HUES48 (cell line): ENCODE measurements at regions not wholly inside any gene's neighbourhood (a gene's known extent, or its start where the extent isn't known, plus 50 kb on each side); places are given as distances from the start of the nearest gene placed in this dataset.

Experiments used
- H3K27ac ChIP-seq: one replicate; pipeline ENCODE4 v1.7.0; 2013; ENCODE audit warnings: low read depth, low read length, inconsistent platforms
- H3K27me3 ChIP-seq: 2 replicates; pipeline ENCODE4 v1.6.1; 2013; ENCODE audit warnings: mild to moderate bottlenecking, low read length; ENCODE audit not compliant: control insufficient read depth, insufficient read depth
- H3K36me3 ChIP-seq: 2 replicates; pipeline ENCODE4 v1.6.1; 2013; ENCODE audit warnings: low read length; ENCODE audit not compliant: control insufficient read depth, insufficient read depth
- H3K4me1 ChIP-seq: 2 replicates; pipeline ENCODE4 v1.6.1; 2013; ENCODE audit warnings: mild to moderate bottlenecking, low read length; ENCODE audit not compliant: control insufficient read depth, insufficient read depth
- H3K4me3 ChIP-seq: 2 replicates; pipeline ENCODE4 v1.5.1; 2013; ENCODE audit warnings: mild to moderate bottlenecking, low read depth, low read length
- H3K9ac ChIP-seq: 2 replicates; pipeline ENCODE4 v1.6.1; 2013; ENCODE audit warnings: mild to moderate bottlenecking, low read depth, low read length, moderate library complexity
- H3K9me3 ChIP-seq: 2 replicates; pipeline ENCODE4 v1.6.1; 2013; ENCODE audit warnings: low read length; ENCODE audit not compliant: control insufficient read depth, insufficient read depth

DNA sequence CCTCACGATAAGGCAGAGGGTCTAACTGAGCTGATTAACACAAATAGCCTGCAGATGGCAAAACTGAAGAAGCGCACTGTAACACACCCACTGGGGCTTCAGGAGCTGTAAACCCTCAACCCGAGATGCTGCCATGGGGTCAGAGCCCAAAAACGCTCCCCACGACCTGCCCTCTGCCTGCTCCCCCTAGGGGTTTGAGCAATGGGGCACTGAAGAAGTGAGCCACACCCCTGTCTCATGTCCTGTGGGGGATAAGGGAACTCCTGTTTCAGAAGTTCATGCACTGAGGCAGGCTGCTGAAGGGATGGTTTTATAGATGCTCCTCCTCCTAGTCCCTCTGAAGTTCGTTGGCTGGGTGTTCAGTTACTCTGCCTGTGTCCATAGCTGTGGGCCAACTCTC is 105.9 kb upstream of the CELF4 start:
- Histone ChIP-seq H3K27ac (no peak overlapping the region), H3K4me1 (peaks cover 11% of the 10 kb centered on the region), H3K36me3 (no peaks in the 10 kb centered on the region), H3K9me3 (no peaks in the 10 kb centered on the region), H3K4me3 (no peak overlapping the region), H3K9ac (no peak overlapping the region), H3K27me3 (no peaks in the 10 kb centered on the region)

DNA sequence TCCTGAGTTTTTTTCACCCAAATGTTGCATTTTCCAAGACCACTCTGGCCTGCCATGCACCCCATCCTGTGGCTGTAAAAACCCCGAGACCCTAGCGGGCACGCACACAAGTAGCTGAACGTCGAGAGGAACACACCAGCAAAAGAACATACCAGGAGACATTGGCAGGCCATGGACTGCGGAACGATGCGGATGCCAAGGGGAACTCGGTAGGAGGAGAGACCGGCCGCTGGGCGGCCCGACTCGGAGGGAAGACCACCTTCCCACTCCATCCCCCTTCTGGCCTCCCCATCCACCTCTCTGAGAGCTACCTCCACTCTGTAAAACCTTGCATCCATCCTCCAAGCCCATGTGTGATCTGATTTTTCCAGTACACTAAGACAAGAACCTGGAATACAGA is 105.5 kb upstream of the CELF4 start:
- H3K4me3 ChIP-seq, result no peak overlapping the region
- no peaks in the 10 kb centered on the region for H3K36me3 ChIP-seq
- H3K9ac ChIP-seq, result no peak overlapping the region
- H3K27ac ChIP-seq, result no peak overlapping the region
- H3K9me3 ChIP-seq, result no peaks in the 10 kb centered on the region
- peaks cover 11% of the 10 kb centered on the region for H3K4me1 ChIP-seq
- no peaks in the 10 kb centered on the region for H3K27me3 ChIP-seq

DNA sequence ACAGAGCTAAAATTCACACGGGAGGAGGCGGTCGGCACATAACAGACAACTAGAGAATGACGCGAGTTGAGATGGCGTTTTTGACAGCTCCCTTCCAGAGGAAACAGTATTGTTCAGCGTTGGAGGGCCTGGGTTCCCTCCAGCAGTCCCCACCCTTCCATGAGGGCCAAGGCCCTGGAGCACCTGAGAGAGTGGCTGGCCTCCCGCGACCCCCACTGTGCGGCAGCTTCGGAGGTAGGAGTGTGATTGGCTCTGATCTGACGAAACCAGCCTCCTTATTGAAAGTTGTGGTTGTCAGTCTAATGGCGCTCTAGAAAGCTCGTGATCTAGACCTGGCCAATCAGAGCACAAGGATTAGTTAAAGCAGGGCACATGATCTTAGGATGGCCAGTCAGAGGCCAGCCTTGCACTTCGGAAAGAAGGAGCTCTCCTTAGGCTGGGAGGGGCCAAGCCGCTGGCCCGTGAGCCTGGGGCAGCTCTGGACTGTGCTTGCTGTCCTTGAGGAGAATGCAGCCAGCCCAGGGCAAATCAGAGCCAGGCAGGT is 104.5 kb upstream of the CELF4 start:
- Histone ChIP-seq H3K4me3 (no peak overlapping the region), H3K9ac (no peak overlapping the region)

DNA sequence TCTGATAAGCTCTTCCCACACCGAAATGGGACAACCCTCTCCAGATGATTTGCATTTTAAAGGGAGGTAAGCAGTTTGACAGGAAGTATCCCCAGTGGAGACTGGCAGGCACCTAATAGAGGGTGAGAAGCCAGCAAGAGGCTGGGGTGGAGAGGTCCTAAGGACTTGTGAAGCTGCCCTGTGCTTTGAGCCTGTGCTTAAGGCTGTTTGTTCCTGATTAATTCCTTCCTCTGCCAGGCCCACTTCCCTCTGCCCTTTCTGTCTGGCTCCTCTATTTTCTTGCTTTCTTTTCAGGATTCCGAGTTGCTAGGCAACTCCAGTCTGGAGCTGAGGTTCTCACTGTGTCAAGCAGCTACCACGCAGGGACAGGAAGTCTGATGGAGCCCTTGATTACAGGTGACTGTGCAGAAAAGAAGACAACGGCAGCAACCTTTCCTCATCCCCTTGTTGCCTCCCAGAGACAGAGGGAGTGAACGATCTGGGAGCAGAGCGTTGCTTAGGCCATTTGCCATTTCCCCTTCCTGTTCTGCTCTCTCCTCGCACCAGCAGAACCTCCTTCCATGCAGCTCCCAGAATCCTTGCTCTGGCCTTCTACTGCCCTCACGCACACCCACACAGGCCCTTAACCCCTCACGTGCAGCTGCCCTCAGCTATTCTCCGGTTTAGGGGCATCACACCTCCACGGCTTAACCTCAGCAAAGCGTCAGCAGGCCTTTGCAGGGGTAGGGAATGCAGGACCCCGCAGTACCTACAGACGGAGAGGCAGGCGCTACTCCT is 103.6 kb upstream of the CELF4 start:
- H3K9me3 ChIP-seq, result no peaks in the 10 kb centered on the region

More for the DNA sequence above, 104.5 kb upstream of the CELF4 start:
- Histone ChIP-seq H3K27ac (no peak overlapping the region), H3K4me1 (peaks cover 11% of the 10 kb centered on the region), H3K36me3 (no peaks in the 10 kb centered on the region), H3K9me3 (no peaks in the 10 kb centered on the region), H3K27me3 (no peaks in the 10 kb centered on the region)

DNA sequence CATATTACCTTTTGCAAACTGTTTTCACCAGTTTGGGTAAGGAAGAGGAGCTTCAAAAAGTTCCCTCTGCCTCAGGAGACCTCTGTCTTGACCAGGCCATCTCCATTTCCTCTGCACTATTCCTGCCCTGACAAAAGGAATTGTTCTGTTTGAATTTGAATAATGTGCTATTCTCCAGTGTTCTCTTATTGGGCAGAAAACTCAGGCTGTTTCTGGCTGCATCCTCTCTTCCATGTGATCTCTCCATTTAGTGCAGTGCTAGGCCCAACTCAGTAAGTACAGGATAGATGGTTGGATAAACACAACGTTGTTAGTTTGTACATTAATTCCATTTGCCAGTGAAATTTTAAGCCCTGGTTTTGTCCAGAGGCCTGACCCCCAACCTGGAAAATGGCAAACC is 102.2 kb upstream of the CELF4 start:
- no peak overlapping the region for H3K9ac ChIP-seq

More for the DNA sequence above, 103.6 kb upstream of the CELF4 start:
- Histone ChIP-seq H3K27me3 (no peaks in the 10 kb centered on the region), H3K4me1 (peaks cover 11% of the 10 kb centered on the region), H3K36me3 (no peaks in the 10 kb centered on the region), H3K4me3 (no peak overlapping the region), H3K9ac (no peak overlapping the region), H3K27ac (peak overlapping the region; percentile 56)

DNA sequence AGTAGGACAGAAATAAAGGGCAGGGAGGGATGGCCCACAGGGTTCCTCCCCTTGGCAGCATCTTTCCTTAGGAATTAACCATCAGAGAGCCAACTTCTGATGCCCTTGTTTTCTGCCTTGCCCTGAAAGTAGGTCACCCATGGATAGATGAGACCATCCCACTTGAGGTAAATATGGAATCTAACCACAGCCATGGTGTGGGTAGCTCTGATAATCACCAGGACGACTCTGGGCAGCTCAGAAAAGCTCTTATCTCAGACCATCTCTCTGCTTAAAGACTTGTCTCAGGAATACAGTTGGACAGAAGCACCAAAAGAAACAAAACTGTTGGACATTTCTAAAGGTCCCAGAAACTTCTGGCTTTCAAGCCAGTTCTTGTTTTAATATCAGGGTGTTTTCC is 101.4 kb upstream of the CELF4 start:
- Histone ChIP-seq H3K4me1 (peaks cover 11% of the 10 kb centered on the region), H3K27ac (no peak overlapping the region), H3K4me3 (no peak overlapping the region), H3K36me3 (no peaks in the 10 kb centered on the region), H3K27me3 (no peaks in the 10 kb centered on the region), H3K9me3 (no peaks in the 10 kb centered on the region), H3K9ac (no peak overlapping the region)

More for the DNA sequence above, 102.2 kb upstream of the CELF4 start:
- no peak overlapping the region for H3K27ac ChIP-seq
- no peak overlapping the region for H3K4me3 ChIP-seq
- no peaks in the 10 kb centered on the region for H3K36me3 ChIP-seq
- peaks cover 11% of the 10 kb centered on the region for H3K4me1 ChIP-seq
- H3K9me3 ChIP-seq, result no peaks in the 10 kb centered on the region
- H3K27me3 ChIP-seq, result no peaks in the 10 kb centered on the region

DNA sequence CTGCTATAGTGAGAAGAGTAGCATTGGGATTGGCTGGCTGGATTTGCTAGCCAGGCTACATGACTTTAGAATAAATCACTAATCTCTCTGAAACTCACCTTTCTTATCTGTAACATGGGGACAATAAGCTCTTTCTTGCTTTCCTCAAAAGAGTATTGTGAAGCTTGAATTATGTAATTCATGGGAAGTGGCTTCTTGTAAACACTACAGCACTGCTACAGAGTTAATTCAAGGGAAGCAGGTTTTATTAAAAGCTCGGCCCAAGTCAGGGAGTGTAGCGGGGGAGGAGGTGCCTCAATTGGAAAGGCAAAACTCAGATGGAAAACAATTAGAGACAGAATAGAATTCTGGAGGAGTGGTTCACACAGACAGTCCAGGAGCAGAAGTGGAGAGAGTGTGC is 100.9 kb upstream of the CELF4 start:
- H3K4me1 ChIP-seq, result peaks cover 11% of the 10 kb centered on the region
- no peaks in the 10 kb centered on the region for H3K27me3 ChIP-seq
- H3K9me3 ChIP-seq, result no peaks in the 10 kb centered on the region
- no peak overlapping the region for H3K27ac ChIP-seq
- H3K36me3 ChIP-seq, result no peaks in the 10 kb centered on the region
- no peak overlapping the region for H3K9ac ChIP-seq
- H3K4me3 ChIP-seq, result no peak overlapping the region

DNA sequence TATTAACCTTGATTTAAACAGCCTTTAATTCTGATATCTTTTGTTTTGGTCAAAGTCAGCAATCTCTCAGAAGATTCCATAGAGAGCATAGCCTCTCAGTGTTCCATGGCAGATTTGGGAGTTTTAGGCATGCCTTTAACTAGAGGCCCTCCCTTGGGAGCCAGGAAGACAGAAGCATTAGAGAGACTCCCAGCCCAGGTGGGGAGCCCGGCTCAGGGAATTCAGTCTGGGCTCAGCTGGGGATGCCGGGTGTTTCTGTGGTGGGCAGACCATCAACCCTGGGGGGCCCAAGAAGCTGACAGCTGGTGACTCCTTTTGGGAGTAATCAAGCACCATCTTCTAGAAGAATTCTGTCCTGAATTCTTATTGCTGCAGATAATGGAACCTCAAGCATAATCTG is 99.7 kb upstream of the CELF4 start:
- no peak overlapping the region for H3K27ac ChIP-seq
- no peak overlapping the region for H3K4me3 ChIP-seq
- H3K9ac ChIP-seq, result no peak overlapping the region
- H3K27me3 ChIP-seq, result no peaks in the 10 kb centered on the region
- H3K4me1 ChIP-seq, result peaks cover 11% of the 10 kb centered on the region
- no peaks in the 10 kb centered on the region for H3K9me3 ChIP-seq
- H3K36me3 ChIP-seq, result no peaks in the 10 kb centered on the region

DNA sequence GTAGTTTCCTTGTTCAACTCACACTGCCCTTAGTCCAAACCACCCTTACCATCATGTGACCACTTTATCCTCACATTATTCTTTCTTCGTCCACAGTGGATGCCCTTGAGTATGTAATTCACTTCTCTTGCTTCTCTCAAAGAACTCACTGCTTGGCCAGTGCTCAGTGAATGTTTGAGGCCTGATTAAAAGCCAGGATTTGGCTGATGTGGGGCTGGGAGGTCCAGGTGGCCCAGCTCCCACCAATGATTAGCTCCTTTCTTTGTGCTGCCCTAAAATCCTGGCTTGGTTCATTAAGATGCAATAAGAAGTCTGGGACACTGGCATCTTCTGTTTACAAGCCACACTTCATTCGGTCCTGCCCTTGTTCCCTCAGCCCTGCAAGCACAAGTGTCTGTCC is 97.8 kb upstream of the CELF4 start:
- H3K27me3 ChIP-seq, result no peaks in the 10 kb centered on the region
- H3K4me3 ChIP-seq, result no peak overlapping the region
- H3K27ac ChIP-seq, result no peak overlapping the region
- H3K9me3 ChIP-seq, result no peaks in the 10 kb centered on the region
- H3K9ac ChIP-seq, result no peak overlapping the region
- H3K36me3 ChIP-seq, result no peaks in the 10 kb centered on the region
- peaks cover under 1% of the 10 kb centered on the region; the same call in 1 of the 2 replicates for H3K4me1 ChIP-seq

DNA sequence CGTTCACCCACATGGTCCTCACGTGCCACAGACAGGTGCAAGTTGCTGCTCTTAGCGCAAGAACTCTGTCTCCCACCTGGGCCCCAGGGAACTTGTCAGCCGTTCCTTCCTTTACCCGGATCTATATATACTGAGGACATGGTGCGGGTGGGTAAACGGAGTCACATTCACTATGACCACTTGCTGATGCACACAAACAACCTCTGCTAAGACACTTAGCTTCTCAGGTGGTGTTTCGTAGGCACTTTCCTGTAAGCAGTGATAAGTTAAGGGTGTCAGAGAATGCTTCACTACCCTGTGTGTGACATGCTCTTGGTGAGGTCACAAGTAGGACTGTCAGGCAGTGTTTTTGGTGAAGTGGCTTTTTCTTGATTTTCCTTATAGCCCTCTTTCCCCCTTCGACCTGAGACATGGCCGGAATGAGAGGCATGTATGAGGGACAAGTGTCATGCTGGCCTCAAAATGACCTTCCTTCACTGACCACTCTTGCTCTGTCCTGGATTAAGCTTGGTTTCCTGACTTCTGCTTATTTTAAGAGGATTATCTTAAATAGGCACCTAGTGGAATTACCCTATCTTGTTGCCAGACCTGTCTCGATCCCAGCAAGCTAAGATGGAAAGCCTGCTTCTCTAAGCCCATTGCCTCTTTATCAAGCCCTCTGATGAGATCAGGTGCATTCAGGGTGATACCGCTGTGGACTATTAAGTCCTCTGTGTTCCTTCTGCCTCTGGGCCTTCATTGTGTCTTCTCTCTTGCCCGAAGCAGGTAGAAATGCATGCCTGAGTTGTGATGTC is 97.1 kb upstream of the CELF4 start:
- Histone ChIP-seq H3K9ac (no peak overlapping the region), H3K4me1 (no peaks in the 10 kb centered on the region), H3K9me3 (no peaks in the 10 kb centered on the region), H3K27me3 (no peaks in the 10 kb centered on the region), H3K27ac (no peak overlapping the region), H3K4me3 (no peak overlapping the region), H3K36me3 (no peaks in the 10 kb centered on the region)

DNA sequence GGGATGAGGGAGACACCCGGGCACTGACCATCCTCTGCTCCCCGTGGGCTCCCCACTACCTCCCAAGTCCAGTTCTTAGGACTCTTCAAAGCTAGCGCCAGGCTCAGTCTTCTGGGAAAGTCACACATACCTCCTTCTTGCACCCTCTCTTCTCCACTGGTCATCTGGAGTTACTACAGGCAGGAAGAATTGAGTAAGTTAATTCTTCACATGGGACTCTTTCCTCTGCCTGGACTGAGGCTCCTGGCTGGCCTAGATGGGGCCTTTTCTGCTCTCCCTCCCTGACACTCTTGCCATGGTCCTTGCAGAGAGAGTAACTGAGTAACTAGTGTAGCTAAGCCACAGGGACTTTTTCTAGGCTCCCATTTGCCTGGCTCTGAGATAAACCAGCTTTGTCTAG is 96.5 kb upstream of the CELF4 start:
- Histone ChIP-seq H3K27ac (no peak overlapping the region), H3K27me3 (no peaks in the 10 kb centered on the region), H3K9me3 (no peaks in the 10 kb centered on the region), H3K36me3 (no peaks in the 10 kb centered on the region), H3K9ac (no peak overlapping the region), H3K4me1 (no peaks in the 10 kb centered on the region), H3K4me3 (no peak overlapping the region)
